GM21390 (cell line): ENCODE measurements at regions not wholly inside any gene's neighbourhood (a gene's known extent, or its start where the extent isn't known, plus 50 kb on each side); places are given as distances from the start of the nearest gene placed in this dataset.

Experiments used
- ATAC-seq: cut with Tn5 transposase; IDR thresholded peaks from one replicate; pipeline ENCODE4 v1.9.1; 2021; ENCODE audit not compliant: unreplicated experiment

GRCh38 chr1:81351864-81352263, 448.9 kb upstream of the ADGRL2 start:
- ATAC-seq, result no peak

GRCh38 chr1:81349194-81349965, 451.4 kb upstream of the ADGRL2 start:
- ATAC-seq, result no peak

- ATAC-seq, result no peak
Measured at GRCh38 chr1:81345110-81345509, 455.6 kb upstream of the ADGRL2 start.

GRCh38 chr1:81340239-81340638, 460.5 kb upstream of the ADGRL2 start:
- no peak for ATAC-seq

- no peak for ATAC-seq
Measured at GRCh38 chr1:81337226-81337625, 463.5 kb upstream of the ADGRL2 start.

DNA sequence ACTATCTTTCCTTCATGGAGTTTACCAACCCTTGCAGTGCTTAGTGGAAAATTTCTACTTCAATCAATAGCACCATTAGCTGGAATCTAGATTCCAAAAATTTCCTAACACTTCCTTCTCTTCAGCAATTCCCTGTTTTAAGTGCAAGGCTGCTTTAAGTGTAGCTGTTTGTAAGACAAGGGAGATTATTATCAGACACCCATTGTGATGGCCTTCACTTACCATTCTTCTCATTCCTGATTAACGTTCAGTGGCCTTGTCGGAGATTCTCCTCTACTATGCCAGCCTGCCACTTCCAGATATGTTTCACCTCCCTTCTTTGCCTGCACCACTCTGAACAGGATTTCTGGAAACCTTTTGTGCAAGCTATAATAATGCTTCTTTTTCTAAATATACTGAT, 464.9 kb upstream of the ADGRL2 start:
- ATAC-seq, result no peak

DNA sequence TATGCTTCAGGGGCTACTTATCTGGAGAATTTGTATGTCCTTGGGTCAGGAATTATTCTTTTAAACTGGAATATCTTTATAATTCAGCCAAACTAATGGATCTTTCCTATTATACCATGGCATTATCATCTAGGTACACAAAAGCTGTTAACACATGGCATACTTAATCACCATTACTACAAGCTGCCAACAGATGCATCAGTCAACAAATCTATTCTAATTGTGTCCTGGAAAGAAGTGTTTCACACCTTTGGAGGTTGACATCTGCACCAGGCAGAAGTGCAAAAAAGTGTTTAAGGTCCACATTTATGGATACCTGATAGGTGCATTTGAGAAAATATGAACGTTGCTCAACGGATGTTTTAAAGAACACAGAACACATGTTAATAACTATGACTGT, 470.2 kb upstream of the ADGRL2 start:
- ATAC-seq, result no peak

DNA sequence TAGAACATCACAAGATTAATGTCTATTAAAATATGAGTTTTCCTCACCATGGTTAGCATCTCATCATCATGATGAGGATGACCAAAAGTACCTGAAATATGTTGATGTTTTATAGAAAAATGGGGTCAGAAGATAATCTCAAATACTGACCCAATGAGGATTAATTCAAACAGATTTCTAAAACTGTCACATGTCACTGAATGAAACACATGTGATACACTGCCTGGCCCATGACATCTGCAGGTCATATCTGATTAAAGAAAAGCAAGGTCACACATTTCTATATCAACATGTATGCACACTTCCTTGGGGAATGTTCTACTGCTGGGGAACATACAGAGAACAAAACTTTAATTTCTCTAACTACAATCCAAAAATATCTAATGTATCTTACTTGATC, 470.6 kb upstream of the ADGRL2 start:
- no peak for ATAC-seq

- no peak for ATAC-seq
Measured at GRCh38 chr1:81329041-81329440, 471.7 kb upstream of the ADGRL2 start.

DNA sequence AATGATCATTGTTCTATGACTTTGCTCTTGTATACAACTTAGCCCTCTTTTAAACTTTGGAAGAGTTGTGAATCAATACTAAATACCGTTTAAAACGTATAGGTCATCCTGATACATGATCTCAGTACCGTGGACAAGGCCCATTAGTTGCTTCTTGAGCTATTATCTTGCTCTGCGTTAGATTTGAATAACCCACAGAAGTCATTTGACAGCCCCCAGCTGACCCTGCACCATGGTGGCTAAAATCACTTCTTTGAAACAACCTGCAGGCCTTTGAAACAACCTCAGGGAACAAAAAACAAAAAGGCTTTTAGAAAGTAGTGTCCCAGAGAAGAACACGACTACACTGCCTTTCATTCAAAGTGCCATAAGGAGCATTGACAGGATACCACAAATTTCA, 473.0 kb upstream of the ADGRL2 start:
- no peak for ATAC-seq

DNA sequence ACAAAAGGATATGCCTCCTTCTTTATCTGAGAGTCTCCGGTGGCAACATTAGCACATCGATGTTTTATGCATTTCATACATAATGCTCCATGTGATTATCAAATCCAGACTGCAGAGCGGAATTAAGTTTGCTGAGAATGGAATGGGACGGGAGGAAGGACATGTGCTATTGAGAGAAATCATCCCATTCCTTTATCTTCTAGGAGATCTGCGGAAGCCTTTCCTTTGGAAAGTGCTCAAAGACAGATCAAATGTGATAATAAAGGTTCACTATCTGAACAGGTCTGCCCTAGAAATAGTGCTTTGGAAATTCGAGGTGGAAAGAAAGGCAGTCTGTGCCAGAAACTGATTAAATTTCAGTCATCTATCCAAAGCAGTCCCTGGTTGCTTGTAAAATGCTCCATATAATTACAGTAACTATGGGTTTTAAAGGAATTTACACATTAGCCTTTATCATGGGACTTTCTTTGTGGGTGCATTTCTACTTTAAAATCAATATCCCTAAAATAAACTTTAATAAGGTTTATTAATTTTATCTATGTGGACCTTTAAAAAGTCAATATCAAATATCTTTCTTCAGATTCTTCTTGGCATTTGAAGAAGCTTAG, 473.5 kb upstream of the ADGRL2 start:
- no peak for ATAC-seq

DNA sequence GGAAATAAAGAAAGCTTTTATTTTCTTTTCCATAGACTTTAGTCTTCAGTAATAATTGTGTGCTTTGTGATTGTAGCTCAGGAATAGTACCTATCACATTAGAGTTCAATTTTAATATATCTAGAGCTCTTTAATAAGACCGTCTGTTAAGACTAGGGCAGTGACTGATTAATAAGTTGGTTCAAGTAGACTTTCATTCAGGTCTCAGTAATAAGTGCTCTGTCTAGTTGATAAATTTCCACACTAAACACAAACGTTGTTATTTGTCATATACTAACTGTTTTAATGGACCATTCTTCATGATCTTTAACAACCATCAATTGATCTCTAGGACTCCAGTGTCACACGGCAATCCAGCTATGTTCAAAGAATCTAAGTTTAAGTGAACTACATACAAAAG, 474.5 kb upstream of the ADGRL2 start:
- no peak for ATAC-seq

DNA sequence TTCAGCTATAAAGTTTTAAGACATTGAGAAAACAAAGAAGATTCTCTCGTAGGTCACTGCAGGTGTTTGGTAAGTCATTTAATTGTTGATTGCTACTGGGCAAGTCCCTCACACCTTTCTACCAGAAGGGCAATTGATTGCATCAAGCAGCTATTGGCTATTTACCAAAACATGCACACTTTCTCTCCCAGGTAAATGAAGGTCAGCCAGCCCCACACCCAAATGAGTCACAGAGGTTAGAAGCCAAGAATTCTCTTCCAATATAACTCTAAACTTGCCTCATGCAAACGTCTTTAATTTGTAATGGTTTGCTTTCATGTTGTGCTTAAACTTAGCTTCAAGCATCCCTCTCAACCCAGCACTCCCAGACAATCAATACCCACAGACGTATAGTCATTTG, 475.3 kb upstream of the ADGRL2 start:
- ATAC-seq, result no peak

- no peak for ATAC-seq
Measured at GRCh38 chr1:81323862-81324261, 476.9 kb upstream of the ADGRL2 start.

GRCh38 chr1:81317191-81317590, 483.5 kb upstream of the ADGRL2 start:
- no peak for ATAC-seq

DNA sequence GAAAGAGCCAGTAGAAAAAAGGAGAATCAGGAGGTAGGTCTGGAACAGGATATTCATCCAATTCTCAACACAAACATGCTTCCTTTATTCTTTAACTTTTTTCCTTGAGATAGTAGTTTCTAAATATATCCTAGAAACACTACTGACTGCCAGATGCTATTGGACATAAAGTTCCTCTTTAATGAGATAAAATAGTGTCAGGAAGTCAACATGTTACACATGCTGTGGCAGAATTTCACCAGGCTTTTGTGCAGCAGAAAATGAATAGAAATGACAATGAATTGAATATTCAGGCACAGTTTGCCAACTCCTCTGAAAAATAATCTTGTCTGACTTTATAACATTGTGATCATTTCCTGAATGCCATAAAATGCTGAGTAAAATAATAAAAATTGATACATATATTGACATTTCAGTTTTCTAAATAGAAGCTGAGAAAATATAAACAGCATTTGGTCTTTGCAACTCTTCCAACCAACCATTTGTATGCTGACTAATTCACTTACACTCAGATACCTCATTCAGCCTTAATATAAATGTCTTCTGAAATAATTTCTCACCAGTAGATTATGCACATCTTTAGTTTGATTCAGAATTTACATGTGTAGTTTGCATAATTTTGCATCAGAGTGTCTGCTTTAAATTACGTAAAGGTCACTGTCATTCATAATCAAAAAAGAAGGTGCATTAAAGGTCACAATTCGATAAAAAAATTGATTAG, 486.1 kb upstream of the ADGRL2 start:
- no peak for ATAC-seq

DNA sequence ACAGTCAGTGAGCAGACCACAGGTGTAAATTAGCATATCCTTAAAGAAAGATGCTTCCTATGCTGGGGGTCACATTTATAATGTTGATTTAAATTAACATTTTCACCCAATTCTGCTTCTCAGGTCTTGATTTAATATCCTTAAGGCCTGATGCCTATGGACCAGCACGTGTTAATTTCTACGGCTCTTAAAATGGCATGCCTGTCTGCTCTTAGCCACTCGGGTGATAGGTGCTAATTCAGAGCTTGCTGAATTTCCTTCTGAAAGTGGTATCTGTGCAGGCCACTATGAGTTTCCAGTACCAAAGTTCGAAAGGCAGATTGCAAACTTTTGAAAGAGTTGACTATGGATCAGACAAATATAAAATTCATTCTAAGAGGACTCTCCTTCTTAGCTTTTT, 487.4 kb upstream of the ADGRL2 start:
- no peak for ATAC-seq

GRCh38 chr1:81312272-81312754, 488.4 kb upstream of the ADGRL2 start:
- no peak for ATAC-seq

DNA sequence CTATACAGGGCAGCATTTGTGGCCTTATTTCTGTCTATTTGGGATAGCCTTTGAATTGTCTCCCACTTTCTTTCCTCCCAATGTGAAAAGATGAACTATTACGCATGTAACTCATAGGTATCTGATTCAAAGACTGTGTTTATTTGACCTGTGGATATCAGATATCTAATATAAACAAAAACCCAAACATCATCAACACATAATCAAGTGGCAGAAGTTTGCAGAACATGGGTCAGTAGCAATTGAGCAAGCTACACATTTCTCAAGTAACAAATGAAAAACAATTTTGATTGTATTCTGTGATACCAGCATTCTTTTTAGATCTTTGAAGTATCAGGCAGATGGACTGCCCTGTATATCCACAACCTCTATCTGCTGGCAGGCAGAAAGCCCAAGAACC, 490.5 kb upstream of the ADGRL2 start:
- ATAC-seq, result no peak

GRCh38 chr1:81308191-81308590, 492.5 kb upstream of the ADGRL2 start:
- ATAC-seq, result no peak

DNA sequence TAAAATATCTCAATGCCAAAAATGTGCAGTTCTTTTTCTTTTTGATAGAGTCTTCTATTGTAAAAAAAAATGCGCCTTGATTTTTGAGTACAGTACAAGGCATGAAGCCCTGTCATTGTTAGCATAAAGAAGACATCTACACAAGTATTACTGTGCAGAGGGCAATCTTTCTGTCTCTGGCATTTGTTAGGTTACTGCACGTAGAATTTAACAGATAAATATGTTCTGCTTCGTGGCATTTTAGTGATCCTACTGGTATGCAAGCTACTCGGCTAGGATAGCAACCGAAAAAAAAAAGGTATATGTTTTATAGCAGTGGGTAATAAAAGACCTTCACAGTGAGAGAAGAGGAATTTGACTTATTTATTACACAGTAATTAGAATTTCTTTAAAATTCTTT, 492.9 kb upstream of the ADGRL2 start:
- no peak for ATAC-seq

- no peak for ATAC-seq
Measured at GRCh38 chr1:81305997-81306452, 494.7 kb upstream of the ADGRL2 start.
